WI38 (cell line): ENCODE measurements at regions not wholly inside any gene's neighbourhood (a gene's known extent, or its start where the extent isn't known, plus 50 kb on each side); places are given as distances from the start of the nearest gene placed in this dataset.

Experiments used
- H3K4me3 ChIP-seq: 2 replicates; pipeline ENCODE4 v1.5.1; 2011; ENCODE audit warnings: low read depth, mild to moderate bottlenecking, control low read depth, low read length
- TF ChIP-seq, protein P1 (sequence below): IDR thresholded peaks from 2 replicates; pipeline ENCODE4 v1.5.1; 2012; ENCODE audit warnings: low read depth, mild to moderate bottlenecking, control low read depth, low read length

DNA sequence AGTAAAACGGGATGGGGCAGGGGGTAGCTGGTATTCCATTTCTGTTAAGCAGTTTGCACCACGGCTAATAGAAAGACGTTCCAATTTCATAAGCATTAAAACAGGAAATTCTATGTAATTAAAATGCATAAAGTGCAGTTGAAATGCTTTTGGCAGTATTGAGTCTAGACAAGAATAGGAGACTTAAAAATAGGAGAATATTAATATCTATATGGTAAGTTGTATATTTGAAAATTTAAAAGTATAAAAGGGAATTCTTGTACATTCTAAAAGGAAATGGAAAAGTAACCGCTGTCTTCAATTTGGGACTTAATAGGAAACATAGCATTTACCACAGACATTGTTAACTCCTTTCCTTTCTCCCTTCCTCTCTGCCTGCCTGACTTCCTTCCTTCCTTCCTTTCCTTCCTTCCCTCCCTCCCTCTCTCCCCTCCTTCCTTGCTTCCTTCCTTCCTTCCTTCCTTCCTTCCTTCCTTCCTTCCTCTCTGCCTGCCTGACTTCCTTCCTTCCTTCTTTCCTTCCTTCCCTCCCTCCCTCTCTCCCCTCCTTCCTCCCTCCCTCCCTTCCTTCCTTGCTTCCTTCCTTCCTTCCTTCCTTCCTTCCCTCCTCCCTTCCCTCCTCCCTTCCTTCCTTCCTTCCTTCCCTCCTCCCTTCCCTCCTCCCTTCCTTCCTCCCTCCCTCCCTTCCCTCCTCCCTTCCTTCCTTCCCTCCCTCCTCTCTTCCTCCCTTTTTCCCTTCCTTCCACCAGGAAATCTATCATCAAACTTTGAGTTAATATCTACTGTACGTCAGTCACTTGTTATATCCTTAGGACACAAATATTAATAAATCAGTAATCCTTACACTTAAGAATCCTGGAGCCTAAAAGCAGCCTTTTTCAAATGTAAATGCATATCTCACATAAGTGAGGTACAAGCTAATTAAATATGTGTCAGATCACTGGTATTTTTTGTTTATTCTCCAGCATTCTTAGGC is 1049.3 kb downstream of the GALC start:
- TF ChIP-seq, protein P1, sequence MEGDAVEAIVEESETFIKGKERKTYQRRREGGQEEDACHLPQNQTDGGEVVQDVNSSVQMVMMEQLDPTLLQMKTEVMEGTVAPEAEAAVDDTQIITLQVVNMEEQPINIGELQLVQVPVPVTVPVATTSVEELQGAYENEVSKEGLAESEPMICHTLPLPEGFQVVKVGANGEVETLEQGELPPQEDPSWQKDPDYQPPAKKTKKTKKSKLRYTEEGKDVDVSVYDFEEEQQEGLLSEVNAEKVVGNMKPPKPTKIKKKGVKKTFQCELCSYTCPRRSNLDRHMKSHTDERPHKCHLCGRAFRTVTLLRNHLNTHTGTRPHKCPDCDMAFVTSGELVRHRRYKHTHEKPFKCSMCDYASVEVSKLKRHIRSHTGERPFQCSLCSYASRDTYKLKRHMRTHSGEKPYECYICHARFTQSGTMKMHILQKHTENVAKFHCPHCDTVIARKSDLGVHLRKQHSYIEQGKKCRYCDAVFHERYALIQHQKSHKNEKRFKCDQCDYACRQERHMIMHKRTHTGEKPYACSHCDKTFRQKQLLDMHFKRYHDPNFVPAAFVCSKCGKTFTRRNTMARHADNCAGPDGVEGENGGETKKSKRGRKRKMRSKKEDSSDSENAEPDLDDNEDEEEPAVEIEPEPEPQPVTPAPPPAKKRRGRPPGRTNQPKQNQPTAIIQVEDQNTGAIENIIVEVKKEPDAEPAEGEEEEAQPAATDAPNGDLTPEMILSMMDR: no peak
- H3K4me3 ChIP-seq: no peak overlapping the region

DNA sequence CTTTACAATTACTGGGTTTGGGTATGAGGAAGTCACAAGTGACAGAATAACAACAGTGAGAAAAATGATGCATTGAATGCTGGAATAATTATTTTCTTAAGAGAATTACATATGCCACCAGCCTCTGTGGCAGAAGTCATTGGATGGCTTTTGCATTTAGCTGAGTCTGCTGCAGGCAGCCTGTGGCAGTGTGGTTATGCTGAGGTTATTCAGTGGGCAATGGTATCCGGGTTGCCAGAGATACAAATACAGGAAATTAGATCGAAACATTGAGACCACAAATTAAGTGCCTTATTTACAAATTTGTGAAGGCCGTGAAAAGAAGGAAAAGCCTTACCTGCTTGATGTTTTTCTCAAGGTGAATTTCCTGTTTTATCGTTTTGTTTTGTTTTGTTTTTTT is 1050.0 kb downstream of the GALC start:
- TF ChIP-seq, protein P1: no peak
- no peak overlapping the region for H3K4me3 ChIP-seq

DNA sequence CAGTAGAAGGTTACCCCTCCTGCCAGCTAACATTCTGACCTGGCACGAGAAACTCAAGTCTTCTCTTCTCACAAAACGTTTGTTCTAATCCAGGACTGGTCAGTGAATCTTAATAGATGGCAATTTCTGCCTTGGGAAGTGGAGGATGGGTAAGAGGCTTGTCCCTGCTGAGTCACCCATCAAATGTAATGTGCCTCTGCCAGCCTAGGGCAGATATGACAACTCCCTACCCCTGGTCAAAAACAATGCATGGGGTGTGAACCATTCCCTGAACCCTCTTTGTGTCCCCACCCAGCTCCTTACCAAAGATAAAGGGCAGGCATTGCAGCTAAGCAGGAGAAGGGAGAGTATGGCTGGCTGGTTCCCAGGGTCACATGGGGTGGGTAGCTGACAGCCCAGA is 1052.9 kb downstream of the GALC start:
- H3K4me3 ChIP-seq: no peak overlapping the region
- TF ChIP-seq, protein P1: no peak

DNA sequence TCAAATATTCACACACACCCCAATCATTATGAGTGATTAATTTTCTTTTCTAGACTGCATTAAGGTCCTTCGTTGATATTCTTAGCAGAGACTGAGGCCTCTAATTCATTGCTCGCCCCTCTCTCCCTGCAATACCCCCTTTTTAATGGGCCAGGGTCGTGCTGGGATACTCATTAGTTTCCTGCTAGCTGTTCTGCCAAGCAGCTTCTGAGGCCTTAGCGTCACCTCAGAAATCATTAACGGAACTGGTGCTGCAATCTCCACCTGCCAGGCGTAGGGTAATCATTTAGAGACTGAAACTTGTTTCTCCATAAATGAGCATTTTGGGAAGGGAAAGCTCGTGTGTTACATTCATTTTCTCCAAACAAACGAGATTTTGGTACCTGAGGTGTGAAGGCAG is 1054.7 kb downstream of the GALC start:
- H3K4me3 ChIP-seq: no peak overlapping the region
- TF ChIP-seq, protein P1: no peak

DNA sequence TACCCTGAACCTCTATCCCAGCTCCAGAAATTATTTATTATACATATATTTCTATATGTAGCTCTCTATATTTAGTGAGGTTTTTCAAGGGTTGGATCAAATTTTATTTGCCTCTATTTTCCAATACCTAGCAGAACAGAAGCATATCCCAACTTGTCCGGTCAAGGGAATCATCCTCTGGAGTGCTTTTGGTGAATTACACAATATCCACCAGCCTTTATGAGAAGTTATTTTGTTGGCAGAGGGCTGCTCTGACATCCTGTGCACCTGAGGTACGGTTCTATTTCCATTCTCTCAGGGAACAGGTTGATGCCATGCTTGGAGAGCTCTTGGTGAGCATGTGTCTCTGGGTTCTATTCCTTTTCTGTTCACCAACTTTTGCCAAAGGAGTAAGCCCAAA is 1056.4 kb downstream of the GALC start:
- TF ChIP-seq, protein P1: no peak
- no peak overlapping the region for H3K4me3 ChIP-seq

DNA sequence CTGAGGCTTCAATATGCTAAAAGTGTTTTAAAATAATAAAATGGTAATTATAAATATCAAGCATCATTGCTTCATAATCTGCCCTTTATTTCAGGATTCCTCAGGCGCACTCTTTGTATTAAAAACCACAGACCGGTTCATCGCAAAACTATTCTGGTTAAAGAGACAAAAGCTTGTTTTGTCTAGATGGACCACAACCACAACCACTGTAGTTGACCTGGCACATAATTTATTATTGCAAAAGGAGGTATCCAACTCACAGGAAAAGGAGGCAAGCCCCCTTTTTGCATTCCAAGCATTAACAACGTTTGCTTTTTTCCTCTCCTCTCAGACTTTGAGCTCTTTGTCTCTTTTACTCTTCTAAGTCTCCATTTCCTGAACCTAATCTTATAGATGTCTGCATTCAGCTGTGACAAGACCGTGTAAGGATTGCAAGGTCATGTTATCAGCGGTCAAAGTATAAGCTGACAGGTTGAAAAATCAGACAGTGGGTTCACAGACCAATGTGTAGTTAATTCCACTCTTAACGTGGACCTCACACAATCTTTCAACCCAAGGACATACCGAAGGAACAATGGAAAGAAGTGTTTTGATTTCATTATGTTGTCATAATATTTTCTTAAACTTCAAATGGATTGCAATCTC is 1057.6 kb downstream of the GALC start:
- TF ChIP-seq, protein P1: no peak
- no peak overlapping the region for H3K4me3 ChIP-seq

DNA sequence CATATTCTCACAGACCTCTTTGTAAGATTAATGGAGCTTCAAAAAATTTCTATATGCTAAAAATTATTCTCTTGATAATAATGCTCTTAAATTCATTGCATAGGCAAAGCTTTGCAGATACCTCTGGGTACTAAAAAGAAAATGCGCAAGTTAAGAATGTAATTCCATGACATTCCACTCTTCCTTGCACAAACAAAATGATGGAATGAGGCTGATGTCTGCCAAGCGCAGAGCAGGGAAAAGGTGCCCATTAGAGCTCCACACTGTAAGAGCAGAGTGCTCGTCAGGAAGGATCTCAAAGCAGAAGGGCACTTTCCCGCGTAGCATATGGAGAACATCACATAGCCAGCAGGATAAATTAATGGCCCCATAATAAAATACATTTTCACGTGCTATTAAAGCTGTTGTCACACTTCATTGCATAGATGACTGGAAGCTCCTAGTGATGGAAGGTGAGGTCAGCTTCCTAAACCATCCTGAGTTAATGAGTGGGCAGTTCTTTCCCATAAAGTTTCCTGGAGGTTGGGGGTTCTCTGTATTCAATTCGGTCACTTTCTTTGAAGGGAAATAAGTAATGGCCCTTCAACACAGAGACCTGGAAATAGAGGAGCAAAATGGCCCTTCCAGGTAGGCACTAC is 1058.9 kb downstream of the GALC start:
- TF ChIP-seq, protein P1: no peak
- H3K4me3 ChIP-seq: no peak overlapping the region
